ENCODE measurements at regions not wholly inside any gene's neighbourhood (a gene's known extent, or its start where the extent isn't known, plus 50 kb on each side); places are given as distances from the start of the nearest gene placed in this dataset.

GRCh38 chr3:84504761-84505160 lies 454.0 kb upstream of the CADM2 start (continued):
- TF ChIP-seq CHD7 (IDR thresholded peaks at IDR 0.05; ENCODE audit: insufficient replicate concordance, low read length) (no peak), E2F6 (IDR thresholded peaks at IDR 0.05) (no peak), ASH2L (IDR thresholded peaks at IDR 0.05; ENCODE audit: low read length) (no peak), MAFK (IDR thresholded peaks at IDR 0.05; ENCODE audit: low read depth, low read length) (no peak), MAX (IDR thresholded peaks at IDR 0.05) (no peak), PHF8 (conservative IDR thresholded peaks at IDR 0.05; ENCODE audit: low read depth, low read length) (no peak), ATF3 (IDR thresholded peaks at IDR 0.05; ENCODE audit: insufficient read depth, low read depth, low read length) (no peak), JUND (IDR thresholded peaks at IDR 0.05; ENCODE audit: low read length) (no peak), RFX5 (IDR thresholded peaks at IDR 0.05; ENCODE audit: borderline replicate concordance, low read depth, low read length) (no peak), BRCA1 (IDR thresholded peaks at IDR 0.05; ENCODE audit: low read depth, low read length) (no peak), NANOG (IDR thresholded peaks at IDR 0.05; ENCODE audit: insufficient read depth, low read depth, low read length, poor library complexity, severe bottlenecking) (no peak)
